GM19395 (cell line): ENCODE measurements at regions not wholly inside any gene's neighbourhood (a gene's known extent, or its start where the extent isn't known, plus 50 kb on each side); places are given as distances from the start of the nearest gene placed in this dataset.
A peak's percentile ranks its signal among the peaks of the same experiment; 100 is the strongest.

Experiments
- ATAC-seq: cut with Tn5 transposase; IDR thresholded peaks from one replicate; pipeline ENCODE4 v1.9.1; 2021; ENCODE audit warnings: mild to moderate bottlenecking, moderate library complexity; ENCODE audit not compliant: unreplicated experiment

DNA sequence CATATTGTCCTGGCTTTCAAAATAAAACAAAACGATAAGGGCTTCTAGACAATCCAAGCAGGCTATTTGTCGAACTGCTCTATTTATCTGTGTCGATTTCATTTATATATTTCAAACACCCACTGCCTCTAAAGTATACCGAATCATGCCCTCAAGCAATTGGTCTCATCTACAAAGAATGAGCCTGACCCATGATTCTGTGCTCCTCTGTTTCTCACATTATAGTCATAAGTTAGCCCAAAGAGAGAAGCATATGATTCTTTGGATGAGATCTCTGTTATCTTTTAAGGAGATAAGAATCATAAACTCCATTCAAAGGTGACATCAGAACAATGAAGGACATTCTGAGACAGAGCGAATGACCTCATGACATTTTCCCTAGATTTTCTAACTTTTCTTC is 191.1 kb downstream of the MAP2K6 start:
- no peak for ATAC-seq

DNA sequence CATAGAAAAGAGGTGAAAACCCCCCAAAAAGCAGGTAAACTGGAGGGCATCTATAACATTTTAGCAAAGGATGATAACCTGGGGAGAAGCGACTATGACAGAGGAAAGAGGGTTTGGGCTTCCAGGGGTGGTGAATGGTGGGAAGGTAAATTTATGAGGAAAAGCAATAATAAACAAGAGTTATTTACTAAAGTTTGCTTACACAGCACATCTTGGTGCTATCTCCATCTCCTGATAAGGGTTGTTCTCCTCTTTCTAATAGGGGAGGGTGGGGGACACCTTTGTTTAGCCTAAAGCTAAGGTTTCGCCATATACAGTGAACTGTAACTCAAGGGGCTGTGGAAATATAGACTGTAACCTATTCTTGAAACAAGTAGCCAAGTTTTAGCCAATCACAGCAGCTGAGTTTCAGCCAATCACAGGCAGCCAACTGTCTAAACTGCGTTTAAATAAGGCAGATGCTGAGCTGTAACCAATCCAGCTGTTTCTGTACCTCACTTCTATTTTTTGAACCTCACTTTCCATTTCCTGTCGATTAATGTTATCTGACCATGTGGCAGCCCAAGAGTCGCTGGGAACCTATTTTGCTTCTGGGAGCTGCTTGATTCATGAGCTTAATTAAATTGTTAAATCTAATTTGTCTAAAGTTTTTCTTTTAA is 191.8 kb downstream of the MAP2K6 start:
- ATAC-seq, result no peak

GRCh38 chr17:69607162-69607834 is 192.8 kb downstream of the MAP2K6 start:
- ATAC-seq, result peak; percentile 90

DNA sequence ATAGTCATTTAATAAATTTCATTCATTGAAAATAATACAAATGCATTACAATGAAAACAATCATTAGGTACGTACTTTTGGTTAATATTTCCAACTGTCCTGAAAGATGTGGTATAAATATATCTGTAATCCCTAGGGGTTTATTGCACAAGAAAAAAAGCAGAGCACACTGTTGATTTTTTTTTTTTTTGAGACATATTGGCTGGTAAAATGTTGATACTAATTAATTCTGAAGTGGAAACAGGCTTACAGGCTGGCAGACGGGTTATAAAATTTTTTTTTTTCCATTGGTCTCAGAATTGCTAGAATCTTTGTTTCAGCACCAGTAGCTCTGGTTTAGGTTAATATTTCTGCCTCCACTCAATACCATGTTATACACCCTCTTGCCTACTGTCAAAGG is 193.6 kb downstream of the MAP2K6 start:
- ATAC-seq, result no peak

DNA sequence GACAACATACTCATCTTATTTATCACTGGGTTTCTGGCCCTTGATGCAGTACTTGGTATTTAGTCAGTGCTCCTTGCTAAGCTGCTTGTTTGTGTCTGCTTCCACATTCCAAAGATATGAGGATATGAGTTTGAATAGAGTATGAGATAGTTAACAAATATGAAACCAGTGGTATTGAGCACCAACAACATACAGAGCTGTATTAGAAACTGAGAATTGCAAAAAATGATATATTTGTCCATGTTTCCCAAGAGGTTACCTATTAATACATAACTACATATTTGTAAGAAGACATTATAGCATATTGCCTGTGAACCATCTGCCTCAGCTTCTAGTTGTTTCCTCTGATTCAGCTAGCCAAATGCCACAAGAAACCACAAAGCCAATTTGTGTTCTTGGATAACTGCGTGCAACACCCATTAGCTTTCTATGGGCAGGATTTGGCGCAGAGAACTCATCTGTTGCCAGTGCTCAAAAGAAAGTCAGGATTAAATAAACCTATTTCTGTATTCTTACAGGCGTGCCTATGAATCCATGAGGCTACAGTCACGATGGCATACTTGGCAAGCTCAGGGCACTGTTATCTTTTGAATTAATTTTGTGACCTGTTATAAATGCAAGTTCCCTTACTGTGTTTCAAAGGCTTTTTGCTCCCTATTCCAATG is 194.4 kb downstream of the MAP2K6 start:
- no peak for ATAC-seq

DNA sequence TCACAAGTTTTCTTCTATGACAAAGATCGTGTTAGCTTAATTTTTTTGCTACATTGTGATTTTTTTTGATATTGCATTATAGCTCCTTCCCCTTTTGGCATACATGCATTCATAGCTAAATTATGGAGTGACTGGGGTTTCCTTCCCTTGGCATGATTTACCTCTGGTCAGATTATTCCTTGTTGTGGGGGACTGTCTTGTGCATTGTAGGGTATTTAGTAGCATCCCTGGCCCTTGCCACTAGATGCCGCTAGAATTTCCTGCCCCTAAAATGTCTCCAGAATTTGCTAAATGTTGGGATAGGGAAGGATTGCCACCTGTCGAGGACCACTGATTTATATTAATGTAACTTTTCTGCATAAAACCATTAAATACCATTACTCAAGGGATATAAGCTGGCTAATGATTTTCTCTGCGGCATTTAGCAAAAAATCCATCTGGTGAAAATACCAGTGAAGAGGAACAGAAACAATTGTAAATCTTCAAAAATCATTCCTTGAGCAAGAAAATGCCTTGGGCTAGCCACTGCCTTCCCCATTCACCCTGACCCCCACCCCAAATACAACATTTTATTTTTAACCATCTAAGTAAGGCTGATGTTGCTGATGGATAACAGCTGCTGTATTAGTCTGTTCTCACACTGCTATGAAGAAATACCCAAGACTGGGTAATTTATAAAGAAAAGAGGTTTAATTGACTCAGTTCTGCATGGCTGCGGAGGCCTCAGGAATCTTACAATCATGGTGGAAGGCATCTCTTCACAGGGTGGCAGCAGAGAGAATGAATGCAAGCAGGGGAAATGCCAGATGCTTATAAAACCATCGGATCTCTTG is 195.2 kb downstream of the MAP2K6 start:
- no peak for ATAC-seq

DNA sequence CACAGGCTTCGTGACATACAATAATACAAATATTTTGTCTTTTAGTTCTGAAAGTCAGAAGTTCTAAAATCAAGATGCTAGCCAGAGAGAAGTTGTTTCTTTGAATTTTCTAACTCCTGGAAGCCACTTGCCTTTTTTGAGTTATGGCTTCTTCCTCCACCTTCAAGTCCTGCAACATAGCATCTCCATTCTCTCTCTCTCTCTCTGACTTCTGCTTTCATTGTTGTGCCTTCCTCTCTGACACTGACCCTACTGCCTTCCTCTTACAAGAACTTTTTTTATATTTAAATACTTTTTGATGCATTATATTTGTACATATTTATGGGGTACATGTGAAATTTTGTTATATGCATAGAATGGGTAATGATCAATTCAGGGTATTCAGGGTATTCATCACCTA is 205.9 kb downstream of the MAP2K6 start:
- ATAC-seq, result no peak

- no peak for ATAC-seq
Observed at GRCh38 chr17:69625474-69625873, 211.0 kb downstream of the MAP2K6 start.

- ATAC-seq, result no peak
Observed at GRCh38 chr17:69630056-69630635, 215.6 kb downstream of the MAP2K6 start.

DNA sequence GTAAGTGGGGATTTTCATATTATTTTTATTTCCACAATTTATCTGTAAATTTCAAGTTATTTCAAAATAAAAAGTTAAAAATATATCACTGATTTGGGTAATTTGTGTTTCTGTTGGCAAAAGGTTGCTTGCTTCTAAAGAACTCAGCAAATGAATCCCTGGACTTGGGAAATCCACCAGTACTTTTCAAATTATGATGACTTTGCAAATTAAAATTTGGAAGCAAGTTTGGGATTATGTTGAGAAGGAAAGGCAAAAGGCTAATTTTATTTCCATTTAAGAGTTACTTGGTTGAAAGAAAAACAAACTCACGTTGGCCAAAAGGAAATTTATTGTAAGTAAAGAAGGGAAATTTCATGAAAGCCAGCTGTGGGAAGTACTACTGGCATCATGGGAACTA is 220.3 kb downstream of the MAP2K6 start:
- ATAC-seq, result no peak

DNA sequence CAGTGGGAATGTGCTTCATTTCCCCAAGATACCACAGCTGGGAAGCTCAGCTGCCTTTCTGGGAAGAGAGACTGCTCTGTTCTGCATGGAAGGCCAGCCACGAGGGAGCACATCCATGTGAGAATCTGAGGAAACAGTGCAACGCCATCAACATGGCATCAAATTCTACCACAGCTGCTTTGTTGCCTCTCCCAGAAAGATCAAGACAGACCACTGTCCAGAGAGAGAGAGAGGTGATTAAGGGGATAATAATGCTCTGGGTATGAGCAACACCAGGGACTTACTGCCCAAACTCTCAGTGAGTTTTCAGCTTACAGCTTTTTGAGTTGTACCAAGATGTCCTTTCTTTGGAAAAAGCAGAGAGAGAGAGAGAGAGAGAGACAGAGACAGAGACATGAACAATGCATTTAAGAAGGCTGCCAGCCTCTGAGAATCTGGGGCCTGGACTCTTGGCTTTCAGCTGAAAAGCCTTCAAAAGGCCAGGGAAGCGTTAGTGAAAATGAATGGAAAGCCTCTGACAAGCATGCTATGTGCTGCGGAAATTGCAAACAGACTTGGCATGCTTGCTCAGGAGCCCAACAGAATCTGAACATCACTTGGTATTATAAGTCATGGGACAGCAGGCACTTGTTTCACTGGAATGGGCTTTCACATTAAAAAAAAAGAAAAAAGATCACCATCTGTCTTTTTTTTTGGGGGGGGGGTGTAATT is 223.1 kb downstream of the MAP2K6 start:
- ATAC-seq, result no peak

DNA sequence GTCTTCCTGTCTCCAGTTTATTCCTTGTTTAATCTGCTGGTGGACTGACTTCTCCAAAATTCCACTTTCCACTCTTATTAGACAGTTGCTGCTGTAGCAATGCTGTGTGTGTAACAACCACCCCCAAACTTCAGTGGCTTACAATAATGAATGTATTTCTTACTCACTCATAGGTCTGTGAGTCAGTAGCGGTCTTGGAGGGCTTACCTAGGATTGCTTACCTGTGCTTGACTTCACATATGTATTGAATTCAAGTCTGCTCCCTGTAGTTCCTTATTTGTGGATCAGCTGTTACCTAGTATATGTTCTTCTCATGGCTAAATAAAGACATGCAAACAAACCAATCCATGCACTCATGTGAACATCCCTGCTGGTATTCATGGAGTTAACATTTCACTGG is 224.6 kb downstream of the MAP2K6 start:
- no peak for ATAC-seq

- ATAC-seq, result no peak
Observed at GRCh38 chr17:69640073-69640472, 225.6 kb downstream of the MAP2K6 start.

DNA sequence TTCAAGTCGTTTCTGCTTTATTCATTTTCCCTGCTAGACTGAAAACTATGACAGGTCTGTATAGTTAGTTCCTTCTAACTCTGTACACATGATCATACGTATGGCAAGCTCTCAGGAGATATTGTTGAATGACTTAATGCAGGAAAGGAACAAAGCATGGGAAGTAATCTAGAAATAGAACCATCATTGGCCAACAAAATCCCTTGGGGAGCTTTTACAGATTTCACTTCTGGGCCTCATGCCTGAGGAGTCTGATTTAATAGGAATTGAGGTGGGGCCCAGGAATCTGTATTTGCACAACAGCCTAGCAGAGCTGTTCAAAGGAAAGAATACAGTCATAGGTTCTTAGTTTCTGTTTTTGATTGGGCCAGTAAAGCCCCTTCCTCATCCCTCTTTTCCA is 229.2 kb downstream of the MAP2K6 start:
- no peak for ATAC-seq

GRCh38 chr17:69646729-69647128 is 232.2 kb downstream of the MAP2K6 start:
- no peak for ATAC-seq

- ATAC-seq, result no peak
Observed at GRCh38 chr17:69650881-69651280, 236.4 kb downstream of the MAP2K6 start.

DNA sequence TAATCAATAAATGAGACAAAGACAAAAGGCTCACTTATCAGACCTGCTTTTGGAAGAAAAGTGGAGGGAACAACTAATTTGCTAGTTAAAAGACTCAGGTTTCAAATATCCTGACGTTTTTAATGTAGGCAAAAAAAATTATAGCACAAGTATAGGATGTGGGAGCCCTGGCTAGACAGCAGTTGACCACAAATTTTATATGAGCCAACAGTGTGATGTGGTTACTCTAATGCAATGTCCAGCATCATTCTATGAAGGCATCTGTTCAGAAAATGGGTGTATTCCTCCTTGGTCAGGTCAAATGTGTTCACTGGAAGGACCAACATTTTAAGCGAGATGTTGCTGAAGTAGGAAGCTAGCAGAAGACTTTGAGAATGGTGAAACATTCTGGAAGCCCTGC is 237.4 kb downstream of the MAP2K6 start:
- ATAC-seq, result no peak

DNA sequence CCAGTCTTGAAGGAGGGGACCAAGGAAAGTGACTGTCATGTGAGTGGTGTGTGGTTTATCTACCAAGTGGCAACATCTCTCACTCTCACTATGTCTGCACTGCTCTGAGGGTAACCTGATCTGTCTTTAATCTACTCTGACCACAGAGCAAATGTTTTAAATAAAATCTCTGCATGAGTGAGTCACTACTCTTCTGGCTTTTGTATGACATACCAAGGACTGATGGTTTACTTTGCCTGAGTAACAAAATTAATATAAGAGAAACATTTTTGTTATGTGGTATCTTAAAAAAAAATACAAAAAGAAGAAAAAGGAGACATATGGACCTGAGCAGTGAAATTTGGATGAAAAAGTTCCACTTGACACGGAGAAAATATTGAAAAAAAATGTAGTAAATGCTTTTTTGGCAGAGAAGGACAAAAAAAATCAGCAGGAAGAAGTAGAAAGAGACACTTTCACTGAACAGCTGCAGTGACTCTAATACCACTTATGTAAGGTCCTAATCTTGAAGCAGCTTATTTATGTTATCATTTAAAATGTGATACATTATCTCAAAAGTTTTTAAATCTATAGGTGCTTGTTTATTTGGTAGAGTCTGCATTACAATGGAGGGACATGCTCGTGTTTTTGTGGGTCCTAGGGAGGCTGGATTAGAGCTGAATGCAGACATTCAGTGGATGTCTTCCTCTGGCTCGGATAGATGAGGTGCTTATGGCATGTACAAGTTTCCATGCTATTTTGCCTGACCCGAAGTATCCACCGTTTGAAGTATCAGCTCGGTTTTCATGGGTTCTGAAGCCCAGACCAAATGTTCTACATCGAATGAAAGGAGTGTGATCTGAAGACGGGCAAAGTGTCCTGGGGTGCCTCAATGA is 240.7 kb downstream of the MAP2K6 start:
- no peak for ATAC-seq

DNA sequence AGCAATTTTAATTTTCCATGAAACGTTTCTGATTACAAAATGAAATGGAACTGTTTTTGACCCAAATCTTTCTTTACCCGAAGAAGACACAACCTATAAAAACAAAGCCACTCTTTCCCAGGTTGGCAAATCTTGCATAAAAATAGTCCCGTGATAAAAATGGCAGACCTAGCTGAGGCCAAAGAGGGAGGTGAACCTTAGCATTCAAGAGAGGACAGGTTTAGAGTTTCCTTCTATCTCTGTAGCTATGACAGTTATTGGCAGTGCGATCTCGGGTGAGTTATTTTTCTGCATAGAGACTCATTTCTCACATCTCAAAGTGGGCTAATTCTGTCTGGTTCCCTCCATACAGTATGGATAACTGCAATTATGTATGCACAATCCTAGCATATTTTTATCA is 241.4 kb downstream of the MAP2K6 start:
- ATAC-seq, result no peak
